Hepatocyte (in vitro differentiated cells): ENCODE measurements at regions not wholly inside any gene's neighbourhood (a gene's known extent, or its start where the extent isn't known, plus 50 kb on each side); places are given as distances from the start of the nearest gene placed in this dataset.

ENCODE experiments used
- EZH2phosphoT487 ChIP-seq: fragments of 200-600 bp; sonication (generic); IDR thresholded peaks from one replicate; pipeline ENCODE4 v1.6.1; 2018; ENCODE audit warnings: antibody characterized with exemption, mild to moderate bottlenecking, low read depth, moderate library complexity; ENCODE audit not compliant: unreplicated experiment, severe bottlenecking
- TF ChIP-seq, protein P1 (sequence below): fragments of 200-600 bp; sonication (generic); IDR thresholded peaks from 2 replicates; pipeline ENCODE4 v1.5.1; 2016; ENCODE audit warnings: antibody characterized with exemption, mild to moderate bottlenecking; ENCODE audit not compliant: poor library complexity

DNA sequence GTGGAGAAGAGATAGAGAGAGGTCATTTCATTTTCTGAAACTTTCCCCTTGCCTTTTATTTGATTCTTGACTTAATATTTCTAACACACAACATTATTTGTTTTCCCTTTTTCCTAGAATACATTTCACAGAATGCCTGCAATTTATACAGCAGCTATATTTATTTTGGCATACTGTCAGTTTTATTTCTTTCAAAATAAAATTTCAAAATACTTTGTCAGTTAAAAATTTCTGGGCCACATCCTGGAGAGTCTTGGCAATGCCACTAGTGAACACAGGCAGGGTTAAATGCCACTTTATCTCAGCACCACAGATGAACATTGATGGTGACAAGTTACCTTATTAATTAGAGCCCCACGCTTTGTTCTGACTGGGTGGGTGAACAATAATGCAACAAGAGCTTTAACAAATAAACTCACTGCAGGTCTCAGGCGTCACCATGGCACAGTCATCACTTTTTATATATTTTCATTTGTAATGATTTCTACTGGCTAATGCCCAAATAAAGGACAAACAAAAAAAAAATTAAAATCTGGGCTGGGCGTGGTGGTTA is 494.0 kb downstream of the KIF20B start:
- TF ChIP-seq, protein P1, sequence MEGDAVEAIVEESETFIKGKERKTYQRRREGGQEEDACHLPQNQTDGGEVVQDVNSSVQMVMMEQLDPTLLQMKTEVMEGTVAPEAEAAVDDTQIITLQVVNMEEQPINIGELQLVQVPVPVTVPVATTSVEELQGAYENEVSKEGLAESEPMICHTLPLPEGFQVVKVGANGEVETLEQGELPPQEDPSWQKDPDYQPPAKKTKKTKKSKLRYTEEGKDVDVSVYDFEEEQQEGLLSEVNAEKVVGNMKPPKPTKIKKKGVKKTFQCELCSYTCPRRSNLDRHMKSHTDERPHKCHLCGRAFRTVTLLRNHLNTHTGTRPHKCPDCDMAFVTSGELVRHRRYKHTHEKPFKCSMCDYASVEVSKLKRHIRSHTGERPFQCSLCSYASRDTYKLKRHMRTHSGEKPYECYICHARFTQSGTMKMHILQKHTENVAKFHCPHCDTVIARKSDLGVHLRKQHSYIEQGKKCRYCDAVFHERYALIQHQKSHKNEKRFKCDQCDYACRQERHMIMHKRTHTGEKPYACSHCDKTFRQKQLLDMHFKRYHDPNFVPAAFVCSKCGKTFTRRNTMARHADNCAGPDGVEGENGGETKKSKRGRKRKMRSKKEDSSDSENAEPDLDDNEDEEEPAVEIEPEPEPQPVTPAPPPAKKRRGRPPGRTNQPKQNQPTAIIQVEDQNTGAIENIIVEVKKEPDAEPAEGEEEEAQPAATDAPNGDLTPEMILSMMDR: no peak
- TF ChIP-seq EZH2phosphoT487: no peak
